HG02938 (cell line): ENCODE measurements at regions not wholly inside any gene's neighbourhood (a gene's known extent, or its start where the extent isn't known, plus 50 kb on each side); places are given as distances from the start of the nearest gene placed in this dataset.

Experiments
- ATAC-seq: cut with Tn5 transposase; IDR thresholded peaks from one replicate; pipeline ENCODE4 v1.9.1; 2021; ENCODE audit warnings: mild to moderate bottlenecking, moderate library complexity; ENCODE audit not compliant: unreplicated experiment

GRCh38 chr11:80066291-80066690 is 625.5 kb upstream of the TENM4 start:
- ATAC-seq, result no peak

DNA sequence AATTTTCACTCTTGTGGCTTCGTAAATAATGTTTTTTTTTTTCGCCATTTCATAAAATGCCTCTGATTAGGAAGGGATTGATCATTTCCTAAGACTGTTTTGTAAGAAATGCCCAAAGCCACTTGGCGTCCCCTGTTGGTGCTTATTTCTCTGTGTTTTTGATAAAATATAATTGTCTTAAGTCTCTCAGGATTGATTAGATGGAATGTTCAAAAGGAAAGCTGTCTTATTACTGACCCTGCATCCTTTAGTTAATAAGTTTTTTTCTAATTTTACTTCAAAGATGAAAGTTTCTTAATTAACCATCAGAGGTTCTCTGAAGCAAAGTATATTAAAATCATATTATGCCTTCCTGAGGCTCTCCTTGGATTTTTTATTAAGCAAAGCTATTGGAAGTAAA is 624.3 kb upstream of the TENM4 start:
- ATAC-seq, result no peak

DNA sequence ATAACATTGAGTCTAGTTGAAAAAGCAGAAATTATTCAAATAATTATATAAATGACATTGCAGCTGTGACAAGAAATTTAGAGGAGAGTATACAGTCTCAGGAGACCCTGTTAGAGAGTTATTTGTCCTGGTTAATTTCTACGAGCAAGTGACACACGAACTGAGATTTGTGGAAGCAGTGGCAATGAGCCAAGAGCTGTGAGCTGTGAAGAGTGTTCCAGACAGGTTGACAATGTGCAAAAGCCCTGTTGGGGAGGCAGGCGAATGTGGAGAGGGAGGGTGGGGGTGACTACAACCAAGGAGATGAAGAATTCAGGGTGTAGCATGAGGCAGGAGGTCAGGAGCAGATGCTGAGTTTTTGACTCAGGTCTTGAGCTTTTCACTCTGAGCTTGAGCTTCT is 620.2 kb upstream of the TENM4 start:
- ATAC-seq, result no peak

- ATAC-seq, result no peak
Measured at GRCh38 chr11:80054582-80055165, 613.8 kb upstream of the TENM4 start.

DNA sequence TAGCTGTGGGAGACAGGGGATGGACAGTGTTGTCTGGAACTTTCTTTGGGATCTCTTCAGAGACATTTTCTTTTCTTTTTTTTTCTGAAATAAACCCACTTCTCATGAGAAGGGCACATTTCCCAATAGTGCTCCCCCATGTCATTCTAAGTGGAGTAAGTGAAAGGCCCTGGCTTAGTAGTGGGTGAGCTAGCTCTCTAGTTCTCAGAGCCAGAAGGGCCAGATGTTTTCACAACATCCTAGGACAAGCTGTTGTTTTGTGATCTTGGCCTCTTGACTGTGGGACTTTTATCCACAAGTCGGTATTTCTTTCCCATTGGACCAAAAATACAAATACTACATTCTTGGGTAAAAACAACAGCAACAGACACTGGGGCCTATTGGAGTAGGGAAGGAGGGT is 607.7 kb upstream of the TENM4 start:
- ATAC-seq, result no peak

GRCh38 chr11:80041136-80042000 is 600.5 kb upstream of the TENM4 start:
- no peak for ATAC-seq

DNA sequence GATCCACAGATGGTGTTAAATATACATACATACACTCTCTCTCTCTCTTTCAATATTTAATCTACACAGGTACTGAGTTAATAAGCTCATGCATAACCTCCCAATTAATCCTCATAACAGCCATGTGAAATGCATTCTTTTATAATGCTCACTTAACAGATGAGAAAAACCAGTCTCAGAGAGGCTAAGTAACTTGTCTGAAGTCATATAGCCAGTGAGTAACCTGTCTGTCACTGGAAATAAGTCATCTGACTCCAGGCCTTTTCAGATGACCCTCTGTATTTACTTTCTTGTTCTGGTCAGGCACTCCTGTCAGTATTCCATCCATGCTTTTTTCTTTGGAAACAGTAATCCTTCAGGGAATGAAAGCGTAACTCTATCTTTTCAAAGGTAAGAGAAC is 594.0 kb upstream of the TENM4 start:
- ATAC-seq, result no peak

DNA sequence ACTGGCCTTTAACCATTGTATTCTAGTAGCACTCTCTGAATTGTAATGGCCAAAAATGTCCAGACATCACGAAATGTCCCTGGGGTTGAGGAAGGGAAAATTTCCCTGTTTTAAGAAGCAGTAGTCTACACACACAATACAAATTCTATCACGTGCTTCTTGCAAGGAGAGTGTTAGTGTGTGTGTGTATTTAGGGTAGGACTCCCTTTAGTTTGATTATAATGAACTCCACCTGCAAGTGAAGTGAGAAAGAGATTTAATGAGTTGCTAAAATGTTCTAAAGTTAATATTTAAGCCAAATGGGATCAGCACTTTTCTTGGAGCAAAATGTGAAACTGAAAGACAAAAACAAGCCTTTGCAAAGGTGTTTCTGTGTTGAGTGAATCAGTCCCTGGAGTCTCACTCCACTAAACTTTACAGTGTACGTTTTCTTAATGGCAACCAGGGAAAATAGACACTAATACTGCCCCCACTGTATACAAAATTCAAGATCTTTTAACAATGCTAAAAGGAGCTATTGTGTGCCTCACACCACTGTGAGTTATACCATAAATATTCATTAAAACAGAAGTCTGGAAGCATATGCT is 590.3 kb upstream of the TENM4 start:
- no peak for ATAC-seq

GRCh38 chr11:80028998-80029397 is 588.2 kb upstream of the TENM4 start:
- ATAC-seq, result no peak

DNA sequence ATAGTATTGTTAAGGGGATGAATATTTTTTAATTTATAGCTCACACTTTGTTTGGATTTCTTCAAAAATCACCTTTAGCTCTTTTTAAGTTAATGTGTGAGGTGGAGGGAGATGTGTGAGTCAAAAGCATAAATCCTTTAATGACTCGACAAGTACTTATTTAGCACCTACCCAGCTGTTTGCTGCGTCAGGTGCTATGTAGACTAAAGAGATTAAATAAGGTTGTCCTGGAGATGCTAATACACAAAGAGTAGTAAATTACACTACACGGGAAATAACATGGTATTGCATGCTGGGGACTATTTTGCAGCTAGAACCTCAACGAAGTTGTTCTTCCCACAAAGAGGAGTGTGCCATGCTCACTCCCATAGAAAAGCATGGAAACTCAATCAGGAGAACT is 583.3 kb upstream of the TENM4 start:
- no peak for ATAC-seq

GRCh38 chr11:80023386-80023785 is 582.6 kb upstream of the TENM4 start:
- no peak for ATAC-seq

- ATAC-seq, result no peak
Measured at GRCh38 chr11:80010536-80010935, 569.7 kb upstream of the TENM4 start.

DNA sequence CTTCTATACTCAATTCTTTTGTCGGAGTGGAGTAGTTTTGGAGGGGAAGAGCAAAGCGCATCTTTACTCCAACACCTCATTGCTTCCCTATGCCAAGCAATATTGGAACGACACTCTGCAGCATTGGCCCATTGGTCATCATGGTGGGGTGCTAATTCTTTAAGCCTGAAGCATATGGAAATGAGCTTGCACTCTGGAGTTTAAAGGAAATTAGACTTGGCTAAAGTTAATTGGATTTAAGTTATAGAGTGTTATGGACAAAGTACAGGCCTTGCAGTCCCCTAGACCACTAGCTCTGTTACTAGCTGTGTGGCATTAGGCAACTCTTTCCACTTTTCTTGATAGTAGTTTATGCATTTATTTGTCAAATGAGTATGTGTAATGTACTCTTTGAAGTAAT is 568.3 kb upstream of the TENM4 start:
- ATAC-seq, result no peak

- ATAC-seq, result no peak
Measured at GRCh38 chr11:80007616-80008015, 566.8 kb upstream of the TENM4 start.

DNA sequence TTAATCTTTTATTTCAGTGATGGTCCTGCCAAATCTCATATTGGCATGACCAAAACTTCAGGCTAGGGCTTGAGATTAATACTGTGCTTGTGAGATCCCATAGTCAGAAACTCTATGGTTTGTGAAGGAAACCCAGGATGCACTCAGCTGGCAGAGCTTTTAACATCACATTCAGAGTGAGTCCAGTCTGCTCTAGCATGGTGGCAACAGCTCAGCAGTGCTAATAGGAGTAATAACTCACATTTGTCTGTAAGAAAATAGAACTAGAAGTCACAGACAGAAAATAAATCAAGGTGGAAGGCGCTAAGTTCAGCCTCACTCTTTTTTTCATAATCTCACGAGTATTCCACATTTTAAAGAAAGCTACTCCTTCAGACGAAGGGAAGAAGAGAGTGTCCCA is 549.3 kb upstream of the TENM4 start:
- ATAC-seq, result no peak

- ATAC-seq, result no peak
Measured at GRCh38 chr11:79982185-79982584, 541.4 kb upstream of the TENM4 start.

DNA sequence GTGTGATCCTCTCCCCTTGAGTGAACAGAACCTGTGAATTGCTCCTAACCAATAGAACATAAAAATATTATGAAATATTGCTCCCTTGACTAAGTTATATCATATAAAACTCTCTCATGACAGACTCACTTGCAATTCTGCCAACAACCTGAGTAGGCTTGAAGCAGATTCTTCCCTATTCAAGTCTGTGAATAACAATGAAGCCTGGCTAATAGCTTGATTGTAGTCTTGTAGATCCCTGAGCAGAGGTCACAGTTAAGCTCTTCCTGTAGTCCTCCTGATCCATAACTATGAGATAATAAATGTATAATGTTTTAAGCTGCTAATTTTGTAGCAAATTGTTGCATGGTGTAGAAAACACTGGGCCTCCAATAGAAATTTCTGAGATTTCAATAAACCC is 540.1 kb upstream of the TENM4 start:
- no peak for ATAC-seq

DNA sequence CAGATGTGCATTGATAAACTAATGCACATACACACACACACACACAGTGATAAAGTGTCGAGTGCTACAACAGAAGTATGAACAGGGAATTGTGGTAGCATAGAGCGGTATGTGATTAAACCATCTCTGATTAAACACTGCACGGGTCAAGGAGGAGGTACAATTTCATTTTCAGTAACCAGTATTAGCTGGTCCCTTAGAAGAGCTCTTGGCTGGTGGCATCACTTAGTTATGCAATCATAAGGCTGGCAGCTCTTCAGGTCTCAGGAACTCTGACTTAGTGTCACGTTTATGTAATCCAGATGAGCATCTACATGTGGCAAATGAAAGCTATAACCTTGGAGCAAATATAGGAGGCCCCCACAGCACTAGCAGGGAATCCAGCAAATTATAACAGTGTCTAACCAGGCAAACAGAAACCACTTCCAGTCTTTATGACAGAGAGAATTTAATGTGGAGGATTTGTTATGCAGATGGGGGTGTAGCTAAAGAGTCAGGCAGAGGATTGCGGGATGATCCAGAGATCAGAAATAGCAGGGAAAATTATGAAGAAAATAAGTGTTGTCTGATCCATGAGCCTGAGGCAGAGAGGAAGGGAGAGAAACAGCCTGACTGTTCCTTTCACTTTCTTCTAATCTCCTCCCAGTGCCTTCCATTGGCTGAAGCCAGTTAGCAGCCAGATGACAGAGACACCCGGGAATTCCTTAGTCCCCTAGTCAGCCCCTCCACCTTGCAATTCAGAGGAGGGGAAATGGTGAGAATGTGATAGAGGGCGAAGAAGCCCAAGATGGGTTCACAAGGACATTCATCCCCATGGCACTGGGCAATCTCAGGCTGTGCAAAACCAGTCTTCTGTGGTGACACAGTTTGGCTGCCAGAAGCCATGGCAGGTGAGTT is 533.1 kb upstream of the TENM4 start:
- no peak for ATAC-seq

- no peak for ATAC-seq
Measured at GRCh38 chr11:79971255-79971654, 530.4 kb upstream of the TENM4 start.

- ATAC-seq, result no peak
Measured at GRCh38 chr11:79966592-79966991, 525.8 kb upstream of the TENM4 start.
